ENCODE measurements at regions not wholly inside any gene's neighbourhood (a gene's known extent, or its start where the extent isn't known, plus 50 kb on each side); places are given as distances from the start of the nearest gene placed in this dataset.
A peak's percentile ranks its signal among the peaks of the same experiment; 100 is the strongest.

DNA sequence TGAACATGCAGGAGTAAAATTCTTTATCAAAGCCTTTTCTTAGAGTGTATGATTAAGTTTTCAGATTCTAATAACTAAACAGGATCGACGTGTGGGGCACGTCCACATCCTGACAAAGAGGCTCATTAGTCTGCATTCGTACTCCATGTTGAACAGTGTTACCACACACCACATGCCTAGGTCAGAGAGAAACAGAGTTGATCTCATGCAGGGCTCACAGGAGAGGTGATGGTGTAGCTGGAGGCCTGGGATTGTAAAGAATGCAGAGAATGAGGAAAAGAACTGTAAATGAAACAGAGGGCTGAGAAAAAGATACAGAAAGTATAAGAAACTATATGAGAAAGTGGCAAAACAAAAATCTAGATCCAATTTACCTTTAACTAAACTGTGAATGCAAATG is 632.5 kb downstream of the BCL11A start:
- Histone ChIP-seq H4K5ac (ENCODE audit: insufficient read length, low read depth, low read length) (no peak overlapping the region), H3K4me1 (replicated peaks in 1 of 4; ENCODE audit: control insufficient read depth in 3 of 4, insufficient read depth in 4 of 4, low read length in 3 of 4) (no peaks in the 10 kb centered on the region), H2BK120ac (replicated peaks; ENCODE audit: low read depth, low read length) (no peak overlapping the region), H2AFZ (ENCODE audit: low read length) (no peak overlapping the region), H3K9me3 (ENCODE audit: insufficient read depth in 2 of 2, low read depth in 1 of 2, low read length in 1 of 2) (no peaks in the 10 kb centered on the region), H3K9ac (replicated peaks in 1 of 4; ENCODE audit: extremely low read depth in 1 of 4, low read depth in 3 of 4, low read length in 3 of 4) (no peak overlapping the region), H3K56ac (replicated peaks; ENCODE audit: insufficient read length, low read depth, low read length) (no peak overlapping the region), H3K14ac (ENCODE audit: insufficient read length) (no peak overlapping the region), H2BK20ac (ENCODE audit: low read length) (no peak overlapping the region), H4K91ac (replicated peaks; ENCODE audit: insufficient read length, low read length) (no peak overlapping the region), H2BK5ac (ENCODE audit: low read depth, low read length) (no peak overlapping the region), H3K79me1 (ENCODE audit: low read depth, low read length) (no peaks in the 10 kb centered on the region), H3K27ac (ENCODE audit: low read depth, low read length) (no peak overlapping the region), H3K27me3 (replicated peaks in 1 of 4; ENCODE audit: control insufficient read depth in 3 of 4, extremely low read depth in 1 of 4, insufficient read depth in 3 of 4, low read length in 3 of 4) (no peaks in the 10 kb centered on the region), H4K8ac (ENCODE audit: extremely low read depth, insufficient read depth, low read length) (no peak overlapping the region), H2AK5ac (ENCODE audit: low read depth, low read length) (no peak overlapping the region), H3K4me2 (ENCODE audit: insufficient read depth in 1 of 2, low read depth in 2 of 2, low read length in 2 of 2) (no peak overlapping the region), H2BK12ac (ENCODE audit: low read depth, low read length) (no peak overlapping the region), H3K23ac (ENCODE audit: insufficient read length) (no peak overlapping the region), H3K18ac (ENCODE audit: extremely low read depth, low read length) (no peak overlapping the region), H4K20me1 (replicated peaks in 1 of 2; ENCODE audit: control insufficient read depth in 1 of 2, insufficient read depth in 2 of 2, low read length in 2 of 2) (no peaks in the 10 kb centered on the region), H3K23me2 (ENCODE audit: low read depth, low read length) (no peaks in the 10 kb centered on the region), H3K4me3 (ENCODE audit: extremely low read depth in 1 of 4, insufficient read depth in 2 of 4, low read depth in 3 of 4, low read length in 4 of 4) (no peak overlapping the region), H3K79me2 (ENCODE audit: control insufficient read depth in 1 of 2, insufficient read depth in 2 of 2, low read length in 2 of 2) (no peaks in the 10 kb centered on the region), H2BK15ac (ENCODE audit: low read length) (no peak overlapping the region), H3K36me3 (ENCODE audit: control insufficient read depth in 2 of 4, insufficient read depth in 4 of 4, low read length in 3 of 4) (no peaks in the 10 kb centered on the region), H3K4ac (replicated peaks; ENCODE audit: insufficient read length, low read depth, low read length) (no peak overlapping the region)
- ChIA-PET CTCF (ENCODE audit: partially characterized antibody) (no interaction called here), POLR2A (ENCODE audit: partially characterized antibody) (no interaction called here)
- WGBS, 2 experiments (ENCODE audit: extremely low coverage in 1 of 2, insufficient coverage in 1 of 2, insufficient read length in 1 of 2, insufficient replicate concordance in 2 of 2, low coverage in 1 of 2, low lambda C conversion rate in 2 of 2, missing lambda C conversion rate in 1 of 2), result 84% methylated on average over 4 of the region's 4 CpGs; no CpG with 5 or more reads in 1 of the 2 experiments
- FAIRE-seq, result peak; percentile 24
- TF ChIP-seq JUN (IDR thresholded peaks at IDR 0.05; ENCODE audit: low read depth, low read length) (no peak), RAD21 (IDR thresholded peaks at IDR 0.05 in 1 of 2, conservative IDR thresholded peaks at IDR 0.05 in 1 of 2; ENCODE audit: low read depth in 2 of 2, low read length in 2 of 2) (no peak), POLR2AphosphoS5 (IDR thresholded peaks at IDR 0.05; ENCODE audit: low read depth, low read length) (no peak), BRCA1 (IDR thresholded peaks at IDR 0.05; ENCODE audit: low read depth, low read length) (no peak), KDM1A (IDR thresholded peaks at IDR 0.05; ENCODE audit: borderline replicate concordance, low read length) (no peak), TAF1 (IDR thresholded peaks at IDR 0.05; ENCODE audit: low read depth, low read length) (no peak)
- DNase-seq (ENCODE audit: low read depth in 1 of 2, low spot score in 2 of 2), result no peak
